A549 (cell line): ENCODE measurements at regions not wholly inside any gene's neighbourhood (a gene's known extent, or its start where the extent isn't known, plus 50 kb on each side); places are given as distances from the start of the nearest gene placed in this dataset.

Experiments used
- ATAC-seq, 2 experiments: fragments of 200-7000 bp in 1 of 2; fragments of >200 bp in 1 of 2; cut with Nextera tagmentation in 1 of 2; cut with Tn5 transposase in 1 of 2; 3 replicates each; pipeline versions ENCODE4 v1.8.0 to v1.9.1; 2018 to 2020; ENCODE audit warnings: mild to moderate bottlenecking in 1 of 2, moderate library complexity in 1 of 2
- CTCF ChIA-PET: fragments of 300-600 bp; sonication (Branson Sonifier 250); formaldehyde crosslinking; extraction: SDS; loops from one replicate; lab custom pipeline; 2021; ENCODE audit warnings: antibody characterized with exemption, inconsistent platforms; lab: Yijun Ruan, JAX
- POLR2A ChIA-PET: fragments of 350-600 bp; formaldehyde crosslinking; extraction: SDS; loops from one replicate; lab custom pipeline; 2021; ENCODE audit warnings: antibody characterized with exemption, inconsistent platforms; lab: Yijun Ruan, JAX
- DNase-seq, 2 experiments: peaks; one replicate each; pipeline versions ENCODE4 v3.0.0 to v3.0.0-alpha.2; 2011 to 2016; ENCODE audit warnings: low read depth in 1 of 2, low spot score in 1 of 2
- FAIRE-seq: peaks from 2 replicates; lab custom pipeline; 2011; peaks lifted over from hg19 to GRCh38; lab: Jason Lieb, UNC
- H3K27ac ChIP-seq, 2 experiments: fragments of >200 bp; sonication (Bioruptor Twin); formaldehyde crosslinking; 3 replicates each; pipeline ENCODE4 v1.5.1; 2016 to 2017
- H3K4me1 ChIP-seq: fragments of >200 bp; sonication (Bioruptor Twin); formaldehyde crosslinking; 3 replicates; pipeline ENCODE4 v1.6.1; 2016
- H3K4me2 ChIP-seq: fragments of >200 bp; sonication (Bioruptor Twin); formaldehyde crosslinking; 3 replicates; pipeline ENCODE4 v1.6.1; 2016
- H3K4me3 ChIP-seq: fragments of >200 bp; sonication (Bioruptor Twin); formaldehyde crosslinking; 3 replicates; pipeline ENCODE4 v1.5.1; 2016
- H3K9me3 ChIP-seq: fragments of >200 bp; sonication (Bioruptor Twin); formaldehyde crosslinking; 3 replicates; pipeline ENCODE4 v1.6.1; 2016
- BHLHE40 ChIP-seq: IDR thresholded peaks from 2 replicates; pipeline ENCODE4 v1.6.1; 2012; ENCODE audit warnings: low read depth, low read length, inconsistent platforms
- CHD2 ChIP-seq: fragments of 150-350 bp; IDR thresholded peaks from 2 replicates; pipeline ENCODE4 v1.6.1; 2014; ENCODE audit warnings: low read length; ENCODE audit not compliant: partially characterized antibody
- CTCF ChIP-seq: fragments of >200 bp; sonication (Bioruptor Twin); formaldehyde crosslinking; IDR thresholded peaks from 3 replicates; pipeline ENCODE4 v1.5.1; 2016
- EHF ChIP-seq: fragments of 250-450 bp; sonication (Bioruptor Pico); IDR thresholded peaks from 2 replicates; pipeline ENCODE4 v1.5.0; 2020; ENCODE audit warnings: mild to moderate bottlenecking
- EHMT2 ChIP-seq: fragments of 200-600 bp; sonication (generic); IDR thresholded peaks from 2 replicates; pipeline ENCODE4 v1.6.1; 2016; ENCODE audit warnings: antibody characterized with exemption, low read depth, mild to moderate bottlenecking, moderate library complexity
- ESRRA ChIP-seq: fragments of 150-350 bp; IDR thresholded peaks from 2 replicates; pipeline ENCODE4 v1.6.1; 2014; ENCODE audit warnings: mild to moderate bottlenecking, low read length, borderline replicate concordance
- FOSB ChIP-seq: fragments of 250-450 bp; sonication (Bioruptor Pico); IDR thresholded peaks from 2 replicates; pipeline ENCODE4 v1.5.0; 2020; ENCODE audit warnings: mild to moderate bottlenecking, moderate library complexity
- HMGXB4 ChIP-seq: fragments of 250-450 bp; sonication (Bioruptor Pico); IDR thresholded peaks from 2 replicates; pipeline ENCODE4 v1.5.0; 2021; ENCODE audit warnings: mild to moderate bottlenecking, moderate library complexity, borderline replicate concordance
- HOXB13 ChIP-seq: fragments of 250-450 bp; sonication (Bioruptor Pico); IDR thresholded peaks from 2 replicates; pipeline ENCODE4 v1.5.0; 2020; ENCODE audit warnings: low read depth, mild to moderate bottlenecking, moderate library complexity
- HOXB5 ChIP-seq: fragments of 250-450 bp; sonication (Bioruptor Pico); IDR thresholded peaks from 2 replicates; pipeline ENCODE4 v1.5.0; 2020; ENCODE audit warnings: mild to moderate bottlenecking, moderate library complexity
- JUN ChIP-seq, 2 experiments: fragments of >200 bp; sonication (Bioruptor Twin); formaldehyde crosslinking; IDR thresholded peaks; 2 replicates in 1 of 2; 3 replicates in 1 of 2; pipeline ENCODE4 v1.6.1; 2016 to 2017
- MAX ChIP-seq: IDR thresholded peaks from 2 replicates; pipeline ENCODE4 v1.6.1; 2012
- MAZ ChIP-seq: fragments of 150-350 bp; IDR thresholded peaks from 2 replicates; pipeline ENCODE4 v1.6.1; 2014; ENCODE audit warnings: antibody characterized with exemption, low read depth, low read length, borderline replicate concordance
- NPAS2 ChIP-seq: fragments of 250-450 bp; sonication (Bioruptor Pico); IDR thresholded peaks from 2 replicates; pipeline ENCODE4 v1.8.0; 2022; ENCODE audit warnings: mild to moderate bottlenecking, moderate library complexity, borderline replicate concordance
- POLR2A ChIP-seq: IDR thresholded peaks from 2 replicates; pipeline ENCODE4 v1.6.1; 2012; ENCODE audit warnings: mild to moderate bottlenecking, low read length
- RNF2 ChIP-seq: fragments of 200-600 bp; sonication (generic); IDR thresholded peaks from 2 replicates; pipeline ENCODE4 v1.6.1; 2016; ENCODE audit warnings: low read depth, mild to moderate bottlenecking, antibody characterized with exemption, moderate library complexity, borderline replicate concordance
- SMC3 ChIP-seq: fragments of >200 bp; sonication (Bioruptor Twin); formaldehyde crosslinking; IDR thresholded peaks from 3 replicates; pipeline ENCODE4 v1.6.1; 2018; ENCODE audit warnings: inconsistent platforms
- TFCP2L1 ChIP-seq: fragments of 250-450 bp; sonication (Bioruptor Pico); IDR thresholded peaks from 2 replicates; pipeline ENCODE4 v1.5.0; 2021; ENCODE audit warnings: mild to moderate bottlenecking
- TP53 ChIP-seq: fragments of 250-450 bp; sonication (Bioruptor Pico); IDR thresholded peaks from 2 replicates; pipeline ENCODE4 v1.5.0; 2021; ENCODE audit warnings: mild to moderate bottlenecking, moderate library complexity
- ZC3H11A ChIP-seq: fragments of 450-650 bp; IDR thresholded peaks from 2 replicates; pipeline ENCODE4 v1.6.1; 2014; ENCODE audit warnings: antibody characterized with exemption, mild to moderate bottlenecking
- ZNF302 ChIP-seq: fragments of 250-450 bp; sonication (Bioruptor Pico); IDR thresholded peaks from 2 replicates; pipeline ENCODE4 v1.9.0; 2021; ENCODE audit warnings: inconsistent platforms, mild to moderate bottlenecking, moderate library complexity
- ZSCAN20 ChIP-seq: fragments of 250-450 bp; sonication (Bioruptor Pico); IDR thresholded peaks from 2 replicates; pipeline ENCODE4 v1.8.0; 2022; ENCODE audit warnings: mild to moderate bottlenecking, moderate library complexity
- WGBS: methylation state at CpG from one replicate; pipeline ENCODE4 v1.1.6; 2017; ENCODE audit errors: missing lambda C conversion rate; 5-methylcytosine and 5-hydroxymethylcytosine counted together

GRCh38 chr4:127049526-127049925 lies 583.2 kb upstream of the INTU start:
- no peak for FAIRE-seq
- DNase-seq, result no peak
- no peaks in the 10 kb centered on the region for H3K9me3 ChIP-seq
- no peaks in the 10 kb centered on the region for H3K4me1 ChIP-seq
- H3K27ac ChIP-seq, result no peak overlapping the region
- 24% methylated on average over 4 of the region's 4 CpGs for WGBS
- H3K4me2 ChIP-seq, result no peak overlapping the region
- no peak for ATAC-seq
- no peak overlapping the region for H3K4me3 ChIP-seq
- ChIA-PET CTCF (no interaction called here), POLR2A (no interaction called here)
- TF ChIP-seq ESRRA (no peak), ZSCAN20 (CRISPR knock-in tag) (no peak), EHF (CRISPR knock-in tag) (no peak), FOSB (no peak), RNF2 (no peak)

- no peaks in the 10 kb centered on the region for H3K4me1 ChIP-seq
- TF ChIP-seq MAX (no peak), CHD2 (no peak), FOSB (no peak), SMC3 (no peak), JUN (IDR thresholded peaks at IDR 0.05) (no peak), EHMT2 (no peak)
- WGBS, result 39% methylated on average over 1 of the region's 1 CpG
- ChIA-PET POLR2A (no interaction called here), CTCF (no interaction called here)
- H3K4me3 ChIP-seq, result no peak overlapping the region
- H3K9me3 ChIP-seq, result no peaks in the 10 kb centered on the region
- ATAC-seq (no peak), FAIRE-seq (no peak), DNase-seq (no peak)
- H3K4me2 ChIP-seq, result no peak overlapping the region
- no peak overlapping the region for H3K27ac ChIP-seq
These were observed 580.0 kb upstream of the INTU start for GRCh38 chr4:127052742-127053141.

- H3K4me1 ChIP-seq, result no peaks in the 10 kb centered on the region
- no peak overlapping the region for H3K4me2 ChIP-seq
- H3K9me3 ChIP-seq, result no peaks in the 10 kb centered on the region
- DNase-seq, result no peak
- WGBS, result 0% methylated on average over 1 of the region's 1 CpG
- ChIA-PET CTCF (no interaction called here), POLR2A (no interaction called here)
- no peak overlapping the region for H3K4me3 ChIP-seq
- H3K27ac ChIP-seq, result no peak overlapping the region
- ATAC-seq, result no peak
- TF ChIP-seq CHD2, result no peak
- no peak for TF ChIP-seq POLR2A
- no peak for TF ChIP-seq TFCP2L1 (CRISPR knock-in tag)
- TF ChIP-seq BHLHE40, result no peak
- no peak for TF ChIP-seq NPAS2 (CRISPR knock-in tag)
- TF ChIP-seq ZNF302 (CRISPR knock-in tag), result no peak
- no peak for TF ChIP-seq HOXB5
- TF ChIP-seq ZC3H11A, result no peak
- no peak for TF ChIP-seq CTCF
- no peak for TF ChIP-seq HMGXB4 (CRISPR knock-in tag)
- TF ChIP-seq TP53, result no peak
- no peak for TF ChIP-seq MAZ
- no peak for TF ChIP-seq HOXB13
- no peak for FAIRE-seq
These were observed 577.4 kb upstream of the INTU start for GRCh38 chr4:127055357-127055756.
